ENCODE measurements at regions not wholly inside any gene's neighbourhood (a gene's known extent, or its start where the extent isn't known, plus 50 kb on each side); places are given as distances from the start of the nearest gene placed in this dataset.
"Not testable (repeated sequence)": the region's sequence is repeated elsewhere in the genome, so short reads cannot be mapped to it uniquely, and the experiment has no call there.

GRCh38 chr4:127521463-127521862, 111.3 kb upstream of the INTU start:
- no peak overlapping the region for H3K4me3 ChIP-seq (ENCODE audit: low read depth, low read length)
- no peak overlapping the region for H3K9ac ChIP-seq (ENCODE audit: low read depth, low read length)
- no peaks in the 10 kb centered on the region for H3K27me3 ChIP-seq (ENCODE audit: control insufficient read depth, insufficient read depth, low read length)
- H3K4me1 ChIP-seq (ENCODE audit: control insufficient read depth, insufficient read depth, low read length) = peaks cover 16% of the 10 kb centered on the region
- no peaks in the 10 kb centered on the region for H3K9me3 ChIP-seq (ENCODE audit: control insufficient read depth, insufficient read depth, low read length)
- H3K36me3 ChIP-seq (ENCODE audit: control insufficient read depth, insufficient read depth, low read length) = no peaks in the 10 kb centered on the region

- Histone ChIP-seq H3K9ac (ENCODE audit: low read depth, low read length) (no peak overlapping the region), H3K4me1 (ENCODE audit: control insufficient read depth, insufficient read depth, low read length) (peaks cover 3% of the 10 kb centered on the region), H3K9me3 (ENCODE audit: control insufficient read depth, insufficient read depth, low read length) (no peaks in the 10 kb centered on the region), H3K36me3 (ENCODE audit: control insufficient read depth, insufficient read depth, low read length) (no peaks in the 10 kb centered on the region), H3K27me3 (ENCODE audit: control insufficient read depth, insufficient read depth, low read length) (no peaks in the 10 kb centered on the region), H3K4me3 (ENCODE audit: low read depth, low read length) (no peak overlapping the region)
These were observed 109.4 kb upstream of the INTU start for GRCh38 chr4:127523369-127523768.

- H3K27me3 ChIP-seq (ENCODE audit: control insufficient read depth, insufficient read depth, low read length) = no peaks in the 10 kb centered on the region
- H3K9ac ChIP-seq (ENCODE audit: low read depth, low read length) = no peak overlapping the region
- H3K36me3 ChIP-seq (ENCODE audit: control insufficient read depth, insufficient read depth, low read length) = no peaks in the 10 kb centered on the region
- no peaks in the 10 kb centered on the region for H3K9me3 ChIP-seq (ENCODE audit: control insufficient read depth, insufficient read depth, low read length)
- H3K4me1 ChIP-seq (ENCODE audit: control insufficient read depth, insufficient read depth, low read length) = no peaks in the 10 kb centered on the region
- no peak overlapping the region for H3K4me3 ChIP-seq (ENCODE audit: low read depth, low read length)
These were observed 107.1 kb upstream of the INTU start for GRCh38 chr4:127525608-127526007.

GRCh38 chr4:127528302-127528701, 104.5 kb upstream of the INTU start:
- H3K9me3 ChIP-seq (ENCODE audit: control insufficient read depth, insufficient read depth, low read length) = no peaks in the 10 kb centered on the region
- no peak overlapping the region for H3K9ac ChIP-seq (ENCODE audit: low read depth, low read length)
- H3K36me3 ChIP-seq (ENCODE audit: control insufficient read depth, insufficient read depth, low read length) = no peaks in the 10 kb centered on the region
- no peaks in the 10 kb centered on the region for H3K27me3 ChIP-seq (ENCODE audit: control insufficient read depth, insufficient read depth, low read length)
- H3K4me3 ChIP-seq (ENCODE audit: low read depth, low read length) = no peak overlapping the region
- no peaks in the 10 kb centered on the region for H3K4me1 ChIP-seq (ENCODE audit: control insufficient read depth, insufficient read depth, low read length)

GRCh38 chr4:127529879-127530278, 102.9 kb upstream of the INTU start:
- H3K36me3 ChIP-seq (ENCODE audit: control insufficient read depth, insufficient read depth, low read length); H3K9me3 ChIP-seq (ENCODE audit: control insufficient read depth, insufficient read depth, low read length); H3K9ac ChIP-seq (ENCODE audit: low read depth, low read length): not testable (repeated sequence)

GRCh38 chr4:127533028-127533700, 99.6 kb upstream of the INTU start:
- Histone ChIP-seq H3K27me3 (ENCODE audit: control insufficient read depth, insufficient read depth, low read length) (no peaks in the 10 kb centered on the region), H3K36me3 (ENCODE audit: control insufficient read depth, insufficient read depth, low read length) (no peaks in the 10 kb centered on the region)

More at GRCh38 chr4:127529879-127530278, 102.9 kb upstream of the INTU start:
- not testable (repeated sequence) for H3K27me3 ChIP-seq (ENCODE audit: control insufficient read depth, insufficient read depth, low read length); H3K4me1 ChIP-seq (ENCODE audit: control insufficient read depth, insufficient read depth, low read length); H3K4me3 ChIP-seq (ENCODE audit: low read depth, low read length)

GRCh38 chr4:127534041-127534825, 98.5 kb upstream of the INTU start:
- Histone ChIP-seq H3K9me3 (ENCODE audit: control insufficient read depth, insufficient read depth, low read length) (no peaks in the 10 kb centered on the region), H3K4me1 (ENCODE audit: control insufficient read depth, insufficient read depth, low read length) (peaks cover 3% of the 10 kb centered on the region), H3K4me3 (ENCODE audit: low read depth, low read length) (no peak overlapping the region), H3K9ac (ENCODE audit: low read depth, low read length) (no peak overlapping the region), H3K27me3 (ENCODE audit: control insufficient read depth, insufficient read depth, low read length) (no peaks in the 10 kb centered on the region), H3K36me3 (ENCODE audit: control insufficient read depth, insufficient read depth, low read length) (no peaks in the 10 kb centered on the region)

More at GRCh38 chr4:127533028-127533700, 99.6 kb upstream of the INTU start:
- Histone ChIP-seq H3K4me1 (ENCODE audit: control insufficient read depth, insufficient read depth, low read length) (no peaks in the 10 kb centered on the region), H3K4me3 (ENCODE audit: low read depth, low read length) (no peak overlapping the region), H3K9ac (ENCODE audit: low read depth, low read length) (no peak overlapping the region), H3K9me3 (ENCODE audit: control insufficient read depth, insufficient read depth, low read length) (no peaks in the 10 kb centered on the region)

- no peak overlapping the region for H3K4me3 ChIP-seq (ENCODE audit: low read depth, low read length)
- no peaks in the 10 kb centered on the region for H3K27me3 ChIP-seq (ENCODE audit: control insufficient read depth, insufficient read depth, low read length)
- no peak overlapping the region for H3K9ac ChIP-seq (ENCODE audit: low read depth, low read length)
- H3K4me1 ChIP-seq (ENCODE audit: control insufficient read depth, insufficient read depth, low read length) = peaks cover 24% of the 10 kb centered on the region
- no peaks in the 10 kb centered on the region for H3K36me3 ChIP-seq (ENCODE audit: control insufficient read depth, insufficient read depth, low read length)
- H3K9me3 ChIP-seq (ENCODE audit: control insufficient read depth, insufficient read depth, low read length) = no peaks in the 10 kb centered on the region
These were observed 94.7 kb upstream of the INTU start for GRCh38 chr4:127538016-127538415.

GRCh38 chr4:127540497-127541025, 92.2 kb upstream of the INTU start:
- H3K36me3 ChIP-seq (ENCODE audit: control insufficient read depth, insufficient read depth, low read length) = no peaks in the 10 kb centered on the region
- H3K4me3 ChIP-seq (ENCODE audit: low read depth, low read length) = no peak overlapping the region
- H3K9me3 ChIP-seq (ENCODE audit: control insufficient read depth, insufficient read depth, low read length) = peaks cover 2% of the 10 kb centered on the region
- H3K9ac ChIP-seq (ENCODE audit: low read depth, low read length) = no peak overlapping the region
- H3K4me1 ChIP-seq (ENCODE audit: control insufficient read depth, insufficient read depth, low read length) = peaks cover 24% of the 10 kb centered on the region
- no peaks in the 10 kb centered on the region for H3K27me3 ChIP-seq (ENCODE audit: control insufficient read depth, insufficient read depth, low read length)

- Histone ChIP-seq H3K27me3 (ENCODE audit: control insufficient read depth, insufficient read depth, low read length) (no peaks in the 10 kb centered on the region), H3K9ac (ENCODE audit: low read depth, low read length) (no peak overlapping the region), H3K4me1 (ENCODE audit: control insufficient read depth, insufficient read depth, low read length) (peaks cover 13% of the 10 kb centered on the region), H3K36me3 (ENCODE audit: control insufficient read depth, insufficient read depth, low read length) (no peaks in the 10 kb centered on the region), H3K4me3 (ENCODE audit: low read depth, low read length) (no peak overlapping the region), H3K9me3 (ENCODE audit: control insufficient read depth, insufficient read depth, low read length) (peaks cover 2% of the 10 kb centered on the region)
These were observed 87.5 kb upstream of the INTU start for GRCh38 chr4:127545271-127545670.

- Histone ChIP-seq H3K27me3 (ENCODE audit: control insufficient read depth, insufficient read depth, low read length) (no peaks in the 10 kb centered on the region), H3K9ac (ENCODE audit: low read depth, low read length) (no peak overlapping the region), H3K4me3 (ENCODE audit: low read depth, low read length) (no peak overlapping the region), H3K4me1 (ENCODE audit: control insufficient read depth, insufficient read depth, low read length) (no peaks in the 10 kb centered on the region), H3K36me3 (ENCODE audit: control insufficient read depth, insufficient read depth, low read length) (no peaks in the 10 kb centered on the region), H3K9me3 (ENCODE audit: control insufficient read depth, insufficient read depth, low read length) (peaks cover 2% of the 10 kb centered on the region)
These were observed 83.5 kb upstream of the INTU start for GRCh38 chr4:127548990-127549925.
